ENCODE measurements at regions not wholly inside any gene's neighbourhood (a gene's known extent, or its start where the extent isn't known, plus 50 kb on each side); places are given as distances from the start of the nearest gene placed in this dataset.

GRCh38 chr3:20837676-20838302, 651.8 kb upstream of the SGO1 start:
- CTCF ChIA-PET, result no interaction called here
- H4K5ac ChIP-seq (ENCODE audit: low read depth, low read length), result no peak overlapping the region
- no peak overlapping the region for H2BK5ac ChIP-seq (ENCODE audit: low read depth, low read length, poor library complexity, severe bottlenecking)
- H3K9ac ChIP-seq (ENCODE audit: low read depth, low read length), result no peak overlapping the region
- no peak overlapping the region for H3K56ac ChIP-seq (ENCODE audit: extremely low read depth, insufficient read depth, low read length)
- dilution Hi-C loops (cut with HindIII; ENCODE audit: low sequenced_read_pairs, unreplicated experiment) (no loop called here), in situ Hi-C loops (cut with MboI; ENCODE audit: low sequenced_read_pairs) (no loop called here), intact Hi-C loops (cut with micrococcal nuclease) (no loop called here)
- H3K23ac ChIP-seq (ENCODE audit: low read depth, low read length), result no peak overlapping the region
- no peak overlapping the region for H3K27ac ChIP-seq (ENCODE audit: insufficient read depth, low read length)
- H3K4me1 ChIP-seq (ENCODE audit: control insufficient read depth, insufficient read depth, low read length), result no peaks in the 10 kb centered on the region
- H4K20me1 ChIP-seq (ENCODE audit: insufficient read depth, low read length), result no peaks in the 10 kb centered on the region
- no peak overlapping the region for H2AFZ ChIP-seq (replicated peaks; ENCODE audit: low read length, poor library complexity)
- WGBS, 2 experiments (ENCODE audit: extremely low coverage in 2 of 2, insufficient read length in 1 of 2), result no CpG with 5 or more reads among the region's 3 CpGs
- no peak overlapping the region for H4K8ac ChIP-seq (ENCODE audit: low read depth in 2 of 2, low read length in 2 of 2)
- no peak overlapping the region for H3K14ac ChIP-seq (replicated peaks; ENCODE audit: low read depth, low read length)
- DNase-seq (no peak), ATAC-seq (ENCODE audit: low read depth) (no peak)
- no peak overlapping the region for H2BK15ac ChIP-seq (ENCODE audit: low read depth, low read length)
- H3K36me3 ChIP-seq (ENCODE audit: control insufficient read depth, insufficient read depth, low read length), result no peaks in the 10 kb centered on the region
- TF ChIP-seq CEBPB (IDR thresholded peaks at IDR 0.05; ENCODE audit: low read depth, low read length) (no peak), RFX5 (IDR thresholded peaks at IDR 0.05; ENCODE audit: low read depth, low read length) (no peak), POLR2A (IDR thresholded peaks at IDR 0.05; ENCODE audit: low read depth, low read length) (no peak), NFE2L2 (IDR thresholded peaks at IDR 0.05; ENCODE audit: low read depth, low read length) (no peak), MXI1 (IDR thresholded peaks at IDR 0.05; ENCODE audit: borderline replicate concordance, low read depth, low read length) (no peak), MAFK (IDR thresholded peaks at IDR 0.05; ENCODE audit: low read depth, low read length) (no peak), RCOR1 (IDR thresholded peaks at IDR 0.05; ENCODE audit: insufficient replicate concordance, low read length) (no peak), SMC3 (IDR thresholded peaks at IDR 0.05; ENCODE audit: low read depth, low read length) (no peak), FOS (IDR thresholded peaks at IDR 0.05; ENCODE audit: low read depth, low read length) (no peak), USF2 (IDR thresholded peaks at IDR 0.05; ENCODE audit: low read depth, low read length) (no peak), ELK1 (IDR thresholded peaks at IDR 0.05; ENCODE audit: borderline replicate concordance, low read depth, low read length) (no peak), CTCF (conservative IDR thresholded peaks at IDR 0.05; ENCODE audit: low read depth, low read length) (no peak), MAZ (IDR thresholded peaks at IDR 0.05; ENCODE audit: borderline replicate concordance, low read depth, low read length) (no peak), BHLHE40 (IDR thresholded peaks at IDR 0.05; ENCODE audit: low read depth, low read length) (no peak), RAD21 (IDR thresholded peaks at IDR 0.05; ENCODE audit: low read length) (no peak), CHD1 (IDR thresholded peaks at IDR 0.05; ENCODE audit: low read depth, low read length) (no peak)
- BruUV-seq (replicated peaks), result no TSS peak
- H3K4me2 ChIP-seq (ENCODE audit: low read depth, low read length), result no peak overlapping the region
- H3K4me3 ChIP-seq (ENCODE audit: insufficient read depth, low read depth, low read length), result no peak overlapping the region
- no peak overlapping the region for H4K91ac ChIP-seq (ENCODE audit: insufficient read depth, low read depth, low read length)
- no peak overlapping the region for H2AK9ac ChIP-seq (replicated peaks; ENCODE audit: low read depth, low read length, poor library complexity)
- no peaks in the 10 kb centered on the region for H3K27me3 ChIP-seq (ENCODE audit: control insufficient read depth, insufficient read depth, low read length)
- no peak overlapping the region for H2BK20ac ChIP-seq (ENCODE audit: low read depth, low read length)
- POLR2A ChIA-PET (ENCODE audit: unreplicated experiment), result no interaction called here
- no peak overlapping the region for H3K18ac ChIP-seq (ENCODE audit: low read depth, low read length)
- no peak overlapping the region for H2AK5ac ChIP-seq (ENCODE audit: low read depth, low read length)
- no peak overlapping the region for H2BK120ac ChIP-seq (ENCODE audit: low read depth, low read length)
- H3K9me1 ChIP-seq (ENCODE audit: insufficient read depth, low read length), result no peaks in the 10 kb centered on the region
- 0 out of 2 replicates have a peak, but pooled peaks cover 2% of the 10 kb centered on the region for H3K9me3 ChIP-seq (ENCODE audit: control insufficient read depth, insufficient read depth, low read length)
- no peaks in the 10 kb centered on the region for H3K79me1 ChIP-seq (ENCODE audit: low read depth in 1 of 2, low read length in 2 of 2)
- no peak overlapping the region for H3K4ac ChIP-seq (ENCODE audit: low read depth, low read length)
